Naive thymus-derived CD8-positive, alpha-beta T cell (primary cell): ENCODE measurements at regions not wholly inside any gene's neighbourhood (a gene's known extent, or its start where the extent isn't known, plus 50 kb on each side); places are given as distances from the start of the nearest gene placed in this dataset.
"Not testable (repeated sequence)": the region's sequence is repeated elsewhere in the genome, so short reads cannot be mapped to it uniquely, and the experiment has no call there.

Experiments used
- ATAC-seq, 2 donors: fragments of 150-1000 bp; cut with Tn5 transposase in 1 of 2; sonication (Bioruptor Pico), chemical (Tn5 transposase) in 1 of 2; 1 replicate in 1 of 2; 2 replicates in 1 of 2; pipeline ENCODE4 v1.10.0; 2021; ENCODE audit warnings: mild to moderate bottlenecking in 2 of 2, moderate library complexity in 2 of 2
- POLR2A ChIA-PET: fragments of 350-600 bp; sonication (Branson Sonifier 250); formaldehyde crosslinking; loops from one replicate; lab custom pipeline; 2021; ENCODE audit warnings: antibody characterized with exemption; lab: Charles Lee
- DNase-seq, 10 donors: peaks; one replicate each; pipeline versions ENCODE4 v3.0.0 to v3.0.0-alpha.2; 2020 to 2022
- H3K27ac Mint-ChIP-seq, 10 donors: one replicate each; pipeline ENCODE4 v1.8.0; 2020 to 2022; ENCODE audit warnings: mild to moderate bottlenecking in 10 of 10, mixed read lengths in 10 of 10, moderate library complexity in 4 of 10, inconsistent platforms in 1 of 10
- H3K27me3 Mint-ChIP-seq, 5 donors: one replicate each; pipeline ENCODE4 v1.8.0; 2021 to 2022; ENCODE audit warnings: mixed read lengths in 5 of 5
- H3K36me3 Mint-ChIP-seq, 3 donors: one replicate each; pipeline ENCODE4 v1.8.0; 2020 to 2022; ENCODE audit warnings: mixed read lengths in 3 of 3, mild to moderate bottlenecking in 2 of 3, inconsistent platforms in 1 of 3
- H3K4me1 Mint-ChIP-seq, 4 donors: one replicate each; pipeline ENCODE4 v1.8.0; 2021 to 2022; ENCODE audit warnings: mixed read lengths in 4 of 4
- H3K4me3 Mint-ChIP-seq, 10 donors: one replicate each; pipeline ENCODE4 v1.8.0; 2020 to 2022; ENCODE audit warnings: mild to moderate bottlenecking in 10 of 10, mixed read lengths in 10 of 10, moderate library complexity in 6 of 10, inconsistent platforms in 1 of 10
- H3K9me3 Mint-ChIP-seq, 9 donors: one replicate each; pipeline ENCODE4 v1.8.0; 2020 to 2022; ENCODE audit warnings: mixed read lengths in 9 of 9, mild to moderate bottlenecking in 3 of 9, inconsistent platforms in 1 of 9, moderate library complexity in 1 of 9

GRCh38 chr6:112468359-112468758 is 121.2 kb downstream of the RFPL4B start:
- Mint-ChIP-seq H3K27me3 (no peaks in the 10 kb centered on the region), H3K9me3 (peaks cover 0 to 5% (median 0%) of the 10 kb centered on the region in 9 donors), H3K27ac (no peak overlapping the region), H3K4me3 (no peak overlapping the region), H3K36me3 (no peaks in the 10 kb centered on the region), H3K4me1 (no peaks in the 10 kb centered on the region)
- ATAC-seq: no peak
- POLR2A ChIA-PET: no interaction called here
- no peak for DNase-seq

GRCh38 chr6:112469306-112469705 is 122.2 kb downstream of the RFPL4B start:
- Mint-ChIP-seq H3K4me1 (no peaks in the 10 kb centered on the region), H3K36me3 (no peaks in the 10 kb centered on the region), H3K4me3 (no peak overlapping the region), H3K27me3 (no peaks in the 10 kb centered on the region), H3K27ac (no peak overlapping the region), H3K9me3 (peaks cover 0 to 5% (median 0%) of the 10 kb centered on the region in 9 donors)
- DNase-seq: no peak
- POLR2A ChIA-PET: no interaction called here
- no peak for ATAC-seq

DNA sequence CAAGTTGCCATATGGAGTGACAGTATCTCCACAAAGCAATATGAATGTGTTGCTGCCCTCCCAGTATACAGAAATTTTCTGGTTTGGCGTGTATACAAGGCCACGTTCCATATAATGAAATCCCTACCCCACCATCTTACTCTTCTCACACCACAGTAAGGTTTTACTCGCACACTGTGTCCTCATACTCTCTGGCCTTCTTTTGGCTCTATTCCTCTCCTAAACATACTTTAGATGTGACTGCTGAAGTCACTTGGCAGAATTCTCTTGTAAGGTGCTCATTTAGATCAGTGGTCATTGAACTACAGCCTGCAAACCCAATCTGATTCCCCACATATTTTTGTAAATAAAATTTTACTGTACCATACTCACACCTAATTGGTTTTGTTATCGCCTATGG is 123.2 kb downstream of the RFPL4B start:
- Mint-ChIP-seq H3K27ac (no peak overlapping the region), H3K36me3 (no peaks in the 10 kb centered on the region), H3K27me3 (no peaks in the 10 kb centered on the region), H3K4me1 (no peaks in the 10 kb centered on the region), H3K4me3 (no peak overlapping the region), H3K9me3 (peaks cover 0 to 2% (median 0%) of the 10 kb centered on the region in 9 donors)
- POLR2A ChIA-PET: no interaction called here
- no peak for DNase-seq
- ATAC-seq: no peak

DNA sequence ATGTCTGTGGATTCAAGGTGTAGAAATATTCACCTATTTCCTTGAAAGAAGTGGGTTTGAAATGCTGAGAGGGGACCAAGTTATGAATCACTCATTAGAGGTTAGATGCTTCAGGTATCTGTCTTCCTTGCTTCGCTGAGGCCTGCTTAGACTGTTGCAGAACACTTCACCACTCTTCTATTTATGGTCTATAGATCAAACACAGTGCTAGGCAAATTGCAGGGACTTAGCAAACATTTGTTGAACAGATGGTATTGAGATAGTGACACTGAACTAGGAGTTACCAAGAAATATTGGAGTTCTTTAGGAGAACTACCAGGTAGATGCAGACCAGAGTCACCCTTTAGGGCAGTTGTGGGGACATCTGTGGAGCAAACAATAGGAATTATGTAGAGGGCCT is 123.8 kb downstream of the RFPL4B start:
- no peak for ATAC-seq
- POLR2A ChIA-PET: no interaction called here
- H3K4me1 Mint-ChIP-seq: no peaks in the 10 kb centered on the region
- no peaks in the 10 kb centered on the region for H3K27me3 Mint-ChIP-seq
- no peak overlapping the region for H3K4me3 Mint-ChIP-seq
- no peak overlapping the region for H3K27ac Mint-ChIP-seq
- no peak for DNase-seq
- no peaks in the 10 kb centered on the region for H3K9me3 Mint-ChIP-seq
- H3K36me3 Mint-ChIP-seq: no peaks in the 10 kb centered on the region

- DNase-seq: no peak
- H3K9me3 Mint-ChIP-seq: peaks cover 0 to 1% (median 0%) of the 10 kb centered on the region in 9 donors
- no peak overlapping the region for H3K27ac Mint-ChIP-seq
- ATAC-seq: no peak
- H3K4me1 Mint-ChIP-seq: no peaks in the 10 kb centered on the region
- POLR2A ChIA-PET: no interaction called here
- peaks cover 0 to 4% (median 0%) of the 10 kb centered on the region in 5 donors for H3K27me3 Mint-ChIP-seq
- no peak overlapping the region for H3K4me3 Mint-ChIP-seq
- H3K36me3 Mint-ChIP-seq: no peaks in the 10 kb centered on the region
Observed at GRCh38 chr6:112475083-112475482, 128.0 kb downstream of the RFPL4B start.

DNA sequence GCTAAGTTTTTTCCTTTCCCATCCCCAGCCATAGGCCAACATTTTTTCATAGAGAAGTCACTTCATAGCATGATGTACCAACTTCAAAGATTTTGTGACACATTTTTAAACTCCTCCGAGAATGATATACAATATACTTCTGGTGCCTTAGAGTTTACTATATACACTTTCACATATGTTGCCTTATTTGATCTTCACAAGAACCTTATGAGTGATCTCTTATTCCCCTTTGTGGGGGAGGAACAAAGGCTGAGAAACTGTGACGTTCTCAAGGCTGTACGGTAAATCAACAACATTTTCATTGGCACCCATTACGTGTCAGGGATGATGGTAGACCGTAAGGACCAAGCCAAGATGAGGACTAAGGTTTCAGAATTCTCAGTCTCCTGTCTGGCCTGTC is 130.0 kb downstream of the RFPL4B start:
- ATAC-seq (no peak), DNase-seq (no peak)
- no peaks in the 10 kb centered on the region for H3K4me1 Mint-ChIP-seq
- POLR2A ChIA-PET: no interaction called here
- peaks cover 0 to 6% (median 1%) of the 10 kb centered on the region in 5 donors for H3K27me3 Mint-ChIP-seq
- no peaks in the 10 kb centered on the region for H3K36me3 Mint-ChIP-seq
- H3K27ac Mint-ChIP-seq: no peak overlapping the region
- H3K9me3 Mint-ChIP-seq: peaks cover 0 to 1% (median 0%) of the 10 kb centered on the region in 9 donors
- H3K4me3 Mint-ChIP-seq: no peak overlapping the region

DNA sequence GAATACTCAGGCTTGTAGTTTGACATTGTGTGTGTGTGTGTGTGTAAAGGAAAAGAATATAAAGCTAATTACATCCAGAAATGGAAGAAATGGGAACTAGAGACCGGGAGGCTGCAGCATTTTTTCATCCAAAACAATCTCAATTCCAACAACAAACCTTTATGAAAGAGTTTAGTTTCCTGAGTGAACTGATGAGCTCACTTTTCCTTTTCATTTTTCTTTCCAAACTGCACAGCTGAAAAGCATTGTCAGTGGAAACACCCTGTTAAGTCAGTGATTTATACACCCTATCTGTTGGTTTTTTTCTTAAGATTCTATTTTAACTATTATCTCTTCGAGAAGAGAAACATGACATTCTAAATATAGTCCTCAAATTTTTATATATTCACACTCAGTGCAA is 130.9 kb downstream of the RFPL4B start:
- Mint-ChIP-seq H3K27ac (no peak overlapping the region), H3K9me3 (peaks cover 0 to 1% (median 0%) of the 10 kb centered on the region in 9 donors), H3K4me1 (no peaks in the 10 kb centered on the region), H3K27me3 (peaks cover 0 to 8% (median 2%) of the 10 kb centered on the region in 5 donors), H3K36me3 (no peaks in the 10 kb centered on the region), H3K4me3 (no peak overlapping the region)
- POLR2A ChIA-PET: no interaction called here
- DNase-seq (no peak), ATAC-seq (no peak)

DNA sequence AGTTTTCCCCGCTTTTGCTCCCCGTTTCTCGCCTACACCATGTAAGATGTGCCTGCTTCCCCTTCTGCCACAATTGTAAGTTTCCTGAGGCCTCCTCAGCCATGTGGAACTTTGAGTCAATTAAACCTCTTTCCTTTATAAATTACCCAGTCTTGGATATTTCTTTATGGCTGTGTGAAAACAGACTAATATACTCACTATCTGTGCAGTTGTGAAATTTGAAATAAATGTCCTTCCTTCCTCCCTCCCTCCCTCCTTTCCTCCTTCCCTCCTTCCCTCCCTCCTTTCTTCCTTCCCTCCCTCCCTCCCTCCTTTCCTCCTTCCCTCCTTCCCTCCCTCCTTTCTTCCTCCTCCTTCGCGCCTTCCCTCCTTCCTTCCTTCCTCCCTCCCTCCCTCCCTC is 132.8 kb downstream of the RFPL4B start:
- H3K4me1 Mint-ChIP-seq, POLR2A ChIA-PET, DNase-seq, H3K9me3 Mint-ChIP-seq, H3K4me3 Mint-ChIP-seq, H3K36me3 Mint-ChIP-seq, ATAC-seq, H3K27me3 Mint-ChIP-seq, H3K27ac Mint-ChIP-seq: not testable (repeated sequence)

- Mint-ChIP-seq H3K9me3 (peaks cover 0 to 1% (median 0%) of the 10 kb centered on the region in 9 donors), H3K4me3 (no peak overlapping the region), H3K4me1 (no peaks in the 10 kb centered on the region), H3K36me3 (no peaks in the 10 kb centered on the region), H3K27me3 (peaks cover 0 to 8% (median 2%) of the 10 kb centered on the region in 5 donors), H3K27ac (no peak overlapping the region)
- DNase-seq: no peak
- ATAC-seq: no peak
- POLR2A ChIA-PET: no interaction called here
Observed at GRCh38 chr6:112480553-112480952, 133.4 kb downstream of the RFPL4B start.

GRCh38 chr6:112481211-112481610 is 134.1 kb downstream of the RFPL4B start:
- H3K4me3 Mint-ChIP-seq: no peak overlapping the region
- H3K4me1 Mint-ChIP-seq: no peaks in the 10 kb centered on the region
- ATAC-seq: no peak
- no peak overlapping the region for H3K27ac Mint-ChIP-seq
- DNase-seq: no peak
- no peaks in the 10 kb centered on the region for H3K36me3 Mint-ChIP-seq
- H3K9me3 Mint-ChIP-seq: peaks cover 0 to 1% (median 0%) of the 10 kb centered on the region in 9 donors
- POLR2A ChIA-PET: no interaction called here
- H3K27me3 Mint-ChIP-seq: peaks cover 0 to 8% (median 2%) of the 10 kb centered on the region in 5 donors

DNA sequence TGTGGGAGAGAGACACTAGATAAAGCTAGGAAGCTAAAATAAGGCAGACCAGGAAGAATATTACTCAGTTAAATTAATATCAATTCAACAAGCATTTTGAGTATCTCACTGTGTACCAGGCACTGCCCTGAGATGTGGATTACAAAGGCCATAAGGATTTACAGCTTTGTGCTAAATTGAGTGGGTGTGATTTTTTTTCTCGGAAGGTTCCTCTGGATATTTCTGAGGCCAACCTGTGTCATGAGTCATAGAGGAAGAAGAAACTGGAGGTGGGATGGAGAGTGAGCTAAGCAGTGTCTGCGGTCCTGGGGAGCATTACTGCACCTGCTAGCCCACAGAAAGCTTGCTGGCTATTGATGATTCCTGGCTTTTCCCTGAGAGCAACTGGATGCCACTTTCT is 135.2 kb downstream of the RFPL4B start:
- peaks cover 0 to 1% (median 0%) of the 10 kb centered on the region in 9 donors for H3K9me3 Mint-ChIP-seq
- H3K4me1 Mint-ChIP-seq: no peaks in the 10 kb centered on the region
- H3K36me3 Mint-ChIP-seq: no peaks in the 10 kb centered on the region
- peaks cover 0 to 3% (median 0%) of the 10 kb centered on the region in 5 donors for H3K27me3 Mint-ChIP-seq
- POLR2A ChIA-PET: interaction anchor here (0.6 kb wide), 1 partner anchor 43 kb away, joined by 3 read pairs; no protein-coding TSS in a partner anchor
- no peak overlapping the region for H3K27ac Mint-ChIP-seq
- no peak for DNase-seq
- no peak for ATAC-seq
- H3K4me3 Mint-ChIP-seq: no peak overlapping the region

GRCh38 chr6:112485120-112485826 is 138.1 kb downstream of the RFPL4B start:
- POLR2A ChIA-PET: no interaction called here
- no peaks in the 10 kb centered on the region for H3K4me1 Mint-ChIP-seq
- ATAC-seq (no peak), DNase-seq (no peak)
- peaks cover 0 to 4% (median 0%) of the 10 kb centered on the region in 9 donors for H3K9me3 Mint-ChIP-seq
- H3K27ac Mint-ChIP-seq: no peak overlapping the region
- peaks cover 0 to 5% (median under 1%) of the 10 kb centered on the region in 5 donors for H3K27me3 Mint-ChIP-seq
- no peak overlapping the region for H3K4me3 Mint-ChIP-seq
- no peaks in the 10 kb centered on the region for H3K36me3 Mint-ChIP-seq

GRCh38 chr6:112485827-112486212 is 138.7 kb downstream of the RFPL4B start:
- Mint-ChIP-seq H3K4me3 (no peak overlapping the region), H3K4me1 (no peaks in the 10 kb centered on the region), H3K27me3 (peaks cover 0 to 7% (median 3%) of the 10 kb centered on the region in 5 donors), H3K36me3 (no peaks in the 10 kb centered on the region), H3K27ac (no peak overlapping the region), H3K9me3 (peaks cover 0 to 5% (median 0%) of the 10 kb centered on the region in 9 donors)
- DNase-seq: no peak
- POLR2A ChIA-PET: no interaction called here
- no peak for ATAC-seq

GRCh38 chr6:112486454-112486853 is 139.3 kb downstream of the RFPL4B start:
- POLR2A ChIA-PET: no interaction called here
- no peak for ATAC-seq
- Mint-ChIP-seq H3K4me3 (no peak overlapping the region), H3K27ac (no peak overlapping the region), H3K9me3 (peaks cover 0 to 5% (median 0%) of the 10 kb centered on the region in 9 donors), H3K27me3 (peaks cover 0 to 7% (median 3%) of the 10 kb centered on the region in 5 donors), H3K4me1 (no peaks in the 10 kb centered on the region), H3K36me3 (no peaks in the 10 kb centered on the region)
- DNase-seq: no peak
